KMS-11 (cell line): ENCODE measurements at regions not wholly inside any gene's neighbourhood (a gene's known extent, or its start where the extent isn't known, plus 50 kb on each side); places are given as distances from the start of the nearest gene placed in this dataset.

Experiments used
- H2AFZ ChIP-seq: fragments of 200-600 bp; sonication (generic); 2 replicates; pipeline ENCODE4 v1.6.1; 2016; ENCODE audit warnings: antibody characterized with exemption, mixed run types, low read depth
- H3K27ac ChIP-seq: fragments of 200-600 bp; sonication (generic); 2 replicates; pipeline ENCODE4 v1.6.1; 2016; ENCODE audit warnings: mild to moderate bottlenecking, mixed run types
- H3K27me3 ChIP-seq: fragments of 200-600 bp; sonication (generic); 2 replicates; pipeline ENCODE4 v1.6.1; 2017; ENCODE audit warnings: mild to moderate bottlenecking, low read depth, mixed run types, moderate library complexity; ENCODE audit not compliant: insufficient read depth
- H3K36me3 ChIP-seq: fragments of 200-600 bp; sonication (generic); 2 replicates; pipeline ENCODE4 v1.6.1; 2017; ENCODE audit warnings: mild to moderate bottlenecking, mixed run types; ENCODE audit not compliant: insufficient read depth
- H3K4me1 ChIP-seq: fragments of 200-600 bp; sonication (generic); 2 replicates; pipeline ENCODE4 v1.6.1; 2016; ENCODE audit warnings: mild to moderate bottlenecking, low read depth, mixed run types; ENCODE audit not compliant: poor library complexity, severe bottlenecking
- H3K4me2 ChIP-seq: fragments of 200-600 bp; sonication (generic); 2 replicates; pipeline ENCODE4 v1.7.0; 2016; ENCODE audit warnings: mild to moderate bottlenecking, mixed run types
- H3K4me3 ChIP-seq: fragments of 200-600 bp; sonication (generic); IDR thresholded peaks from 2 replicates; pipeline ENCODE4 v1.6.1; 2017; ENCODE audit warnings: low read depth, low read length, mixed read lengths; ENCODE audit not compliant: insufficient read depth
- H3K79me2 ChIP-seq: fragments of 200-600 bp; sonication (generic); 2 replicates; pipeline ENCODE4 v1.6.1; 2016; ENCODE audit warnings: low read depth, mixed run types; ENCODE audit not compliant: insufficient read depth
- H3K9ac ChIP-seq: fragments of 200-600 bp; sonication (generic); 2 replicates; pipeline ENCODE4 v1.6.1; 2016; ENCODE audit warnings: mild to moderate bottlenecking, mixed run types
- H4K20me1 ChIP-seq: fragments of 200-600 bp; sonication (generic); 2 replicates; pipeline ENCODE4 v1.6.1; 2016; ENCODE audit warnings: mild to moderate bottlenecking, mixed run types; ENCODE audit not compliant: insufficient read depth
- CTCF ChIP-seq: fragments of 200-600 bp; sonication (generic); conservative IDR thresholded peaks from 2 replicates; pipeline ENCODE4 v1.6.1; 2017; ENCODE audit warnings: low read depth, mild to moderate bottlenecking, antibody characterized with exemption, low read length, moderate library complexity, mixed read lengths

GRCh38 chr5:173733425-173733824 lies 117.0 kb upstream of the BOD1 start:
- no peaks in the 10 kb centered on the region for H3K36me3 ChIP-seq
- H3K9ac ChIP-seq, result no peak overlapping the region
- no peak overlapping the region for H2AFZ ChIP-seq
- no peak overlapping the region for H3K4me3 ChIP-seq
- no peaks in the 10 kb centered on the region for H4K20me1 ChIP-seq
- H3K4me1 ChIP-seq, result peaks cover 22% of the 10 kb centered on the region
- no peak overlapping the region for H3K27ac ChIP-seq
- H3K79me2 ChIP-seq, result no peaks in the 10 kb centered on the region
- TF ChIP-seq CTCF, result no peak
- no peaks in the 10 kb centered on the region for H3K27me3 ChIP-seq
- H3K4me2 ChIP-seq, result no peak overlapping the region

DNA sequence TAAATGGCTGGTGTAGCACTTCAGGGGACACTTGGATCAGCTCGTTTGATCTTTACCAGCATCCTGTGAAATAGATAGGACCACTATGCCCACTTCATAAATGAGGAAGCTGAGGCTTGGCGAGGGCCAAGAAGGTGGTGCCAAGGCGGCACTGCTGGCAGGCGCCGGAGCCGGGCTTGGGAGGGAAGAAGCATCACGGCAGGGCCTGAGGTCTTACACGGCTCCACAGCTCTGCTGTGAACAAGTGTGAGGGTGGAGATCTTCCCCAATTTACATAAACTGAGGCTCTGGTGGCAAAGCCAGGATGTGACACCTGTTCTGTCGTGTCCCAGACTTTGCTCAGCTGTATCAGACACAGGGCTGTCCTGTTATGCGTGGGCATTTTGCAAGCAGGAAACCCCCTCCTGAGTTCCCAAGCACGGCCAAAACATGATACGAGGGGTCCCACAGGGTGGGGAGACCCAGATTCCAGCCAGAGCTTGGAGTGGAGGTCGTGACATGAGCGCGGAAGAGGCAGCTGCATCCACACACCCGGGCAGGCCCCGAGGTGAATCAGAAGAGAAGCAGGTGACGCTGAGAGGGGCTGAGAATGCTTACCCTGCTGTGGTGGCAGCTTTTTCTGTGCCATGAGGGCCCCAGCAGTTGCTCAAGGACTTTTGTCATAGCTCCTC lies 117.5 kb upstream of the BOD1 start:
- no peaks in the 10 kb centered on the region for H3K79me2 ChIP-seq
- H3K4me1 ChIP-seq, result peaks cover 24% of the 10 kb centered on the region
- H3K4me2 ChIP-seq, result no peak overlapping the region
- no peaks in the 10 kb centered on the region for H3K36me3 ChIP-seq
- H3K27me3 ChIP-seq, result no peaks in the 10 kb centered on the region
- no peaks in the 10 kb centered on the region for H4K20me1 ChIP-seq
- no peak overlapping the region for H3K27ac ChIP-seq
- no peak overlapping the region for H3K9ac ChIP-seq
- H3K4me3 ChIP-seq, result no peak overlapping the region
- TF ChIP-seq CTCF, result no peak
- H2AFZ ChIP-seq, result no peak overlapping the region

DNA sequence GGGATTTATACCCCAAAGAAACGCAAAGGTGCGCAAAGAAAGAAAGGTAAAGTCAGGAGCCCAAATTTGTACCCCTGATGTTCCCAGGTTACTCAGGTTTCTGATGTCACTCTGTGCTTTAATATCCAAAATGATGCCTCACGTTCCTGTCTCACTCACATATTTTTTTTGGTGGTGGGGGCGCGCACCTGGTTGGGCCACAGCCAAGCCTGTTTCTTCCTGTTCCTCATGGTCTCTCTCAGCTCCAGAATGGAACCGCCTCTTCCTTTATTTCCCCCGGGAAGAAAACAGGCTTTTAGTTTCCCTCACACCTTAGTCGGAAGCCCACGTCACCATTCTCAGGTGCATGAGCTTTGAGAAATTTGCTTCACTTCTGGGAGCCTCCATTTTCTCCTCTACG lies 118.3 kb upstream of the BOD1 start:
- no peak overlapping the region for H3K9ac ChIP-seq
- no peak overlapping the region for H3K4me2 ChIP-seq
- H3K36me3 ChIP-seq, result no peaks in the 10 kb centered on the region
- H3K79me2 ChIP-seq, result no peaks in the 10 kb centered on the region
- H3K27me3 ChIP-seq, result no peaks in the 10 kb centered on the region
- no peak overlapping the region for H3K27ac ChIP-seq
- H4K20me1 ChIP-seq, result no peaks in the 10 kb centered on the region
- H3K4me1 ChIP-seq, result peaks cover 24% of the 10 kb centered on the region
- no peak for TF ChIP-seq CTCF
- no peak overlapping the region for H3K4me3 ChIP-seq
- no peak overlapping the region for H2AFZ ChIP-seq

GRCh38 chr5:173735184-173735583 lies 118.7 kb upstream of the BOD1 start:
- Histone ChIP-seq H3K4me2 (no peak overlapping the region), H3K4me1 (peaks cover 24% of the 10 kb centered on the region), H3K27me3 (no peaks in the 10 kb centered on the region), H3K79me2 (no peaks in the 10 kb centered on the region), H3K4me3 (no peak overlapping the region), H3K9ac (no peak overlapping the region), H2AFZ (no peak overlapping the region), H4K20me1 (no peaks in the 10 kb centered on the region), H3K36me3 (no peaks in the 10 kb centered on the region), H3K27ac (no peak overlapping the region)
- no peak for TF ChIP-seq CTCF
